ENCODE measurements at regions not wholly inside any gene's neighbourhood (a gene's known extent, or its start where the extent isn't known, plus 50 kb on each side); places are given as distances from the start of the nearest gene placed in this dataset.

DNA sequence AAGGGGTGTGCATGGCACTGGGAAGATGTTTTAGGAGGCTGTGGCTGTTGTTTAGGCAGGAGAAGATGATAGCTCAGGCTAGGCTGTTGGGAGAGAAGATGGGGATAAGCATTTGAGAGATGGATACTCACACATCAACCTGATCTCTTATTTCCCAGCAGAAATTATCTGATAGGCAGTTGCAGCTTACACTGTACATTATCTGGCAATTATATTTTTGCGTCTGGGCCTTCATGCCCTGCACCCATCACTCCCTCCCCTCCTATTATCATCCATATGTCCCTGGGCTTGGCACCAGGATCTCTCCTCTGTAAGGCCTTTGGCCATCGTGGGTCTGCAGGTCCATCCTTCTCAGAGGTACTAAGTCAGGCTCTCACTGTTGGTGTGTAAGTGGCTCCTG, 401.0 kb upstream of the EEF2KMT start:
- Histone ChIP-seq H3K4me1 (ENCODE audit: control insufficient read depth in 1 of 2, insufficient read depth in 2 of 2, low read length in 2 of 2) (peaks cover 0 to 8% of the 10 kb centered on the region in 2 experiments; a peak in 2 of 4 replicates), H3K4me3 (replicated peaks in 1 of 2; ENCODE audit: low read depth in 1 of 2, low read length in 2 of 2) (no peak overlapping the region), H3K9me3 (ENCODE audit: control insufficient read depth in 1 of 2, insufficient read depth in 1 of 2, low read depth in 1 of 2, low read length in 2 of 2) (peaks cover 0 to 5% of the 10 kb centered on the region in 2 experiments; a peak in 1 of 4 replicates), H3K36me3 (ENCODE audit: control insufficient read depth in 1 of 2, insufficient read depth in 2 of 2, low read length in 2 of 2) (no peaks in the 10 kb centered on the region), H2AFZ (ENCODE audit: low read depth, low read length, poor library complexity, severe bottlenecking) (no peak overlapping the region), H3K9me2 (ENCODE audit: insufficient read depth) (no peaks in the 10 kb centered on the region), H3K27ac (ENCODE audit: low read depth, low read length) (no peak overlapping the region), H3K9ac (ENCODE audit: low read length) (no peak overlapping the region), H3K79me2 (ENCODE audit: insufficient read depth, low read length) (no peaks in the 10 kb centered on the region), H3K4me2 (ENCODE audit: low read length) (no peak overlapping the region), H3K27me3 (ENCODE audit: insufficient read depth, low read length) (peaks cover 6% of the 10 kb centered on the region; the same call in 1 of the 2 replicates), H4K20me1 (ENCODE audit: insufficient read depth) (no peaks in the 10 kb centered on the region; the same call in 1 of the 2 replicates)
- POLR2A ChIA-PET, result no interaction called here
- ATAC-seq (no peak), DNase-seq (ENCODE audit: low read depth, low spot score) (no peak)
- intact Hi-C loops (cut with micrococcal nuclease), result no loop called here
- TF ChIP-seq POLR2AphosphoS5 (IDR thresholded peaks at IDR 0.05; ENCODE audit: low read depth, low read length) (no peak), TCF7L2 (IDR thresholded peaks at IDR 0.05; ENCODE audit: borderline replicate concordance, extremely low read depth, insufficient read depth, insufficient read length) (no peak), EGR1 (IDR thresholded peaks at IDR 0.05; ENCODE audit: low read depth) (no peak), POLR2A (IDR thresholded peaks at IDR 0.05; ENCODE audit: borderline replicate concordance, extremely low read depth, insufficient read depth, insufficient read length) (no peak), SRF (IDR thresholded peaks at IDR 0.05; ENCODE audit: low read depth) (no peak), JUND (IDR thresholded peaks at IDR 0.05) (no peak), EZH2 (IDR thresholded peaks at IDR 0.05) (no peak), ELF1 (IDR thresholded peaks at IDR 0.05; ENCODE audit: borderline replicate concordance, low read depth) (no peak), ZFX (IDR thresholded peaks at IDR 0.05) (no peak), YY1 (IDR thresholded peaks at IDR 0.05; ENCODE audit: extremely low read depth, insufficient replicate concordance, low read depth, low read length) (no peak), SP1 (IDR thresholded peaks at IDR 0.05; ENCODE audit: low read depth) (no peak)
- TF ChIP-seq, protein P1, sequence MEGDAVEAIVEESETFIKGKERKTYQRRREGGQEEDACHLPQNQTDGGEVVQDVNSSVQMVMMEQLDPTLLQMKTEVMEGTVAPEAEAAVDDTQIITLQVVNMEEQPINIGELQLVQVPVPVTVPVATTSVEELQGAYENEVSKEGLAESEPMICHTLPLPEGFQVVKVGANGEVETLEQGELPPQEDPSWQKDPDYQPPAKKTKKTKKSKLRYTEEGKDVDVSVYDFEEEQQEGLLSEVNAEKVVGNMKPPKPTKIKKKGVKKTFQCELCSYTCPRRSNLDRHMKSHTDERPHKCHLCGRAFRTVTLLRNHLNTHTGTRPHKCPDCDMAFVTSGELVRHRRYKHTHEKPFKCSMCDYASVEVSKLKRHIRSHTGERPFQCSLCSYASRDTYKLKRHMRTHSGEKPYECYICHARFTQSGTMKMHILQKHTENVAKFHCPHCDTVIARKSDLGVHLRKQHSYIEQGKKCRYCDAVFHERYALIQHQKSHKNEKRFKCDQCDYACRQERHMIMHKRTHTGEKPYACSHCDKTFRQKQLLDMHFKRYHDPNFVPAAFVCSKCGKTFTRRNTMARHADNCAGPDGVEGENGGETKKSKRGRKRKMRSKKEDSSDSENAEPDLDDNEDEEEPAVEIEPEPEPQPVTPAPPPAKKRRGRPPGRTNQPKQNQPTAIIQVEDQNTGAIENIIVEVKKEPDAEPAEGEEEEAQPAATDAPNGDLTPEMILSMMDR (IDR thresholded peaks at IDR 0.05 in 2 of 3, conservative IDR thresholded peaks at IDR 0.05 in 1 of 3; ENCODE audit: borderline replicate concordance in 1 of 3, insufficient read depth in 1 of 3, low read depth in 2 of 3, low read length in 2 of 3), result no peak
- TF ChIP-seq, protein P2, sequence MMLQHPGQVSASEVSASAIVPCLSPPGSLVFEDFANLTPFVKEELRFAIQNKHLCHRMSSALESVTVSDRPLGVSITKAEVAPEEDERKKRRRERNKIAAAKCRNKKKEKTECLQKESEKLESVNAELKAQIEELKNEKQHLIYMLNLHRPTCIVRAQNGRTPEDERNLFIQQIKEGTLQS (IDR thresholded peaks at IDR 0.05), result no peak
- TF ChIP-seq, protein P3, sequence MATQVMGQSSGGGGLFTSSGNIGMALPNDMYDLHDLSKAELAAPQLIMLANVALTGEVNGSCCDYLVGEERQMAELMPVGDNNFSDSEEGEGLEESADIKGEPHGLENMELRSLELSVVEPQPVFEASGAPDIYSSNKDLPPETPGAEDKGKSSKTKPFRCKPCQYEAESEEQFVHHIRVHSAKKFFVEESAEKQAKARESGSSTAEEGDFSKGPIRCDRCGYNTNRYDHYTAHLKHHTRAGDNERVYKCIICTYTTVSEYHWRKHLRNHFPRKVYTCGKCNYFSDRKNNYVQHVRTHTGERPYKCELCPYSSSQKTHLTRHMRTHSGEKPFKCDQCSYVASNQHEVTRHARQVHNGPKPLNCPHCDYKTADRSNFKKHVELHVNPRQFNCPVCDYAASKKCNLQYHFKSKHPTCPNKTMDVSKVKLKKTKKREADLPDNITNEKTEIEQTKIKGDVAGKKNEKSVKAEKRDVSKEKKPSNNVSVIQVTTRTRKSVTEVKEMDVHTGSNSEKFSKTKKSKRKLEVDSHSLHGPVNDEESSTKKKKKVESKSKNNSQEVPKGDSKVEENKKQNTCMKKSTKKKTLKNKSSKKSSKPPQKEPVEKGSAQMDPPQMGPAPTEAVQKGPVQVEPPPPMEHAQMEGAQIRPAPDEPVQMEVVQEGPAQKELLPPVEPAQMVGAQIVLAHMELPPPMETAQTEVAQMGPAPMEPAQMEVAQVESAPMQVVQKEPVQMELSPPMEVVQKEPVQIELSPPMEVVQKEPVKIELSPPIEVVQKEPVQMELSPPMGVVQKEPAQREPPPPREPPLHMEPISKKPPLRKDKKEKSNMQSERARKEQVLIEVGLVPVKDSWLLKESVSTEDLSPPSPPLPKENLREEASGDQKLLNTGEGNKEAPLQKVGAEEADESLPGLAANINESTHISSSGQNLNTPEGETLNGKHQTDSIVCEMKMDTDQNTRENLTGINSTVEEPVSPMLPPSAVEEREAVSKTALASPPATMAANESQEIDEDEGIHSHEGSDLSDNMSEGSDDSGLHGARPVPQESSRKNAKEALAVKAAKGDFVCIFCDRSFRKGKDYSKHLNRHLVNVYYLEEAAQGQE (IDR thresholded peaks at IDR 0.05; ENCODE audit: low read depth), result no peak
- RAD21 ChIA-PET (ENCODE audit: low non-redundant PET in 1 of 2, low total read pairs in 2 of 2, uncharacterized antibody in 2 of 2, unreplicated experiment in 2 of 2), result no interaction called here
- no TSS peak for BruUV-seq (replicated peaks)
- CTCF ChIA-PET, result no interaction called here
